ENCODE measurements at regions not wholly inside any gene's neighbourhood (a gene's known extent, or its start where the extent isn't known, plus 50 kb on each side); places are given as distances from the start of the nearest gene placed in this dataset.
A peak's percentile ranks its signal among the peaks of the same experiment; 100 is the strongest.

DNA sequence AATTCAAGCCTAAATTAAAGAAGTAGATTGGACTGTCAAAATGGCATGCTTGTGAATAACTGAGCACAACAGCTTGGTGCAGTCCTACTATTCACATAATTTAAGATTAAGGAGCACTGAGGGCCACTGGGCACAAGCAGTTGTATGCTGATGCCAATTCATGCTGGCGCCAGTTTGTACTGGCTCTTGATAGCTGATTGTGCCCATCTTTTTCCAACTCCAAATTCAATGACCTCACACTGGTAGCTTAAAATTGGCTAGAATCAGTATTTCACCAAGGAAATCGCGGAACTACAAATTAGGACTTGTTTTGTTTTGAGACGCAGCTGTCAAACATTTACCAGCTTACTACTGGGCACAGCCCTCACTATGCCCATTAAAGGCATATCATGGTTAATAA is 969.2 kb downstream of the JRKL start:
- POLR2A ChIA-PET (ENCODE audit: low non-redundant PET) = no interaction called here
- CTCF ChIA-PET = no interaction called here
- no peak overlapping the region for H3K27ac ChIP-seq
- DNase-seq (ENCODE audit: low spot score) = no peak
- TF ChIP-seq, protein P1, sequence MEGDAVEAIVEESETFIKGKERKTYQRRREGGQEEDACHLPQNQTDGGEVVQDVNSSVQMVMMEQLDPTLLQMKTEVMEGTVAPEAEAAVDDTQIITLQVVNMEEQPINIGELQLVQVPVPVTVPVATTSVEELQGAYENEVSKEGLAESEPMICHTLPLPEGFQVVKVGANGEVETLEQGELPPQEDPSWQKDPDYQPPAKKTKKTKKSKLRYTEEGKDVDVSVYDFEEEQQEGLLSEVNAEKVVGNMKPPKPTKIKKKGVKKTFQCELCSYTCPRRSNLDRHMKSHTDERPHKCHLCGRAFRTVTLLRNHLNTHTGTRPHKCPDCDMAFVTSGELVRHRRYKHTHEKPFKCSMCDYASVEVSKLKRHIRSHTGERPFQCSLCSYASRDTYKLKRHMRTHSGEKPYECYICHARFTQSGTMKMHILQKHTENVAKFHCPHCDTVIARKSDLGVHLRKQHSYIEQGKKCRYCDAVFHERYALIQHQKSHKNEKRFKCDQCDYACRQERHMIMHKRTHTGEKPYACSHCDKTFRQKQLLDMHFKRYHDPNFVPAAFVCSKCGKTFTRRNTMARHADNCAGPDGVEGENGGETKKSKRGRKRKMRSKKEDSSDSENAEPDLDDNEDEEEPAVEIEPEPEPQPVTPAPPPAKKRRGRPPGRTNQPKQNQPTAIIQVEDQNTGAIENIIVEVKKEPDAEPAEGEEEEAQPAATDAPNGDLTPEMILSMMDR (conservative IDR thresholded peaks at IDR 0.05; ENCODE audit: low read depth) = no peak

DNA sequence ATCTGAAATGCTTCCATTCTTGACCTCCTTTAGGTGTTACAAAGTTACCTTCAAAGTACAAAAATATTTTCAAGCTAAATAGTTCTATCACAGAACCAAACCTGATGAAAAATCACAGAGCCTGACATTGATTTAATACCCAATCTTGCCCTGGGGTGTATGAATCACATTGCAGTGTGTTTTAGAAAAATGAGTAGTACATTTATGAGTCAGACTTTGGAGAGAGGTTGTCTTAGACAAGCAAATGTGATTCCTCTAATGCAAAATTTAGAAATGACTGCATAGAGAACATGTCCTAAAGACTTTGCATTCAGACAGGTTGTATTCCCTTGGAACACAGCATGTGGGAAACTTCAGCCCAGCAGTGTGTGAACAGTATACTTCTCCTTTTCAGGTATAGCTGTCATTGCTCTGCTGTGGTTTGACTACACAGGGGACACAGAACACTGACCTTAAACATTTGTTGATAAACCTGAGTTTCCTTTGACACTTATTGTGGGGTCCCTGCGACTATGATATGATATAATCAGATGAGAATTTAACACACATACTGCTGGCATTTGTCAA is 972.1 kb downstream of the JRKL start:
- POLR2A ChIA-PET (ENCODE audit: low non-redundant PET) = no interaction called here
- TF ChIP-seq, protein P1 (conservative IDR thresholded peaks at IDR 0.05; ENCODE audit: low read depth) = no peak
- CTCF ChIA-PET = no interaction called here
- DNase-seq (ENCODE audit: low spot score) = peak; percentile 46
- no peak overlapping the region for H3K27ac ChIP-seq

DNA sequence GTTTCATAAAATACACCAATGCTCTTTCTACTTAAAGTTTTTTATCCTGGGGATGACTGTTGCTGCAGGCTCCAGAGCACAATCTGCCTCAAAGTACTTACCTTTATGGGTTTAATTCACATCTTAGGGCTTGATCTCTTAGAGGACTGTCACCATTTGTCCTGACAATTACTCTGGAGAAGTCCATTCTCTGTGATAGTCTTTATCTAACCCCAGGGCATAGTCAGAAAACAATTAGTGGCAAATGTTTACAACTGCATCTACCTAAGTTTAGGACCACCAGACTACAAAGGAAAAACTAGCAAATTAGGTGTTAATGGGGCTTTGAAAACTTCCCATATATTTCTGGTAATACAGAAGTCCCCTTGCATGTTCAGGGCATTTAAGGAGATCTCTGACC is 973.5 kb downstream of the JRKL start:
- H3K27ac ChIP-seq = no peak overlapping the region
- ChIA-PET CTCF (no interaction called here), POLR2A (ENCODE audit: low non-redundant PET) (no interaction called here)
- TF ChIP-seq, protein P1 (conservative IDR thresholded peaks at IDR 0.05; ENCODE audit: low read depth) = no peak
- DNase-seq (ENCODE audit: low spot score) = no peak

DNA sequence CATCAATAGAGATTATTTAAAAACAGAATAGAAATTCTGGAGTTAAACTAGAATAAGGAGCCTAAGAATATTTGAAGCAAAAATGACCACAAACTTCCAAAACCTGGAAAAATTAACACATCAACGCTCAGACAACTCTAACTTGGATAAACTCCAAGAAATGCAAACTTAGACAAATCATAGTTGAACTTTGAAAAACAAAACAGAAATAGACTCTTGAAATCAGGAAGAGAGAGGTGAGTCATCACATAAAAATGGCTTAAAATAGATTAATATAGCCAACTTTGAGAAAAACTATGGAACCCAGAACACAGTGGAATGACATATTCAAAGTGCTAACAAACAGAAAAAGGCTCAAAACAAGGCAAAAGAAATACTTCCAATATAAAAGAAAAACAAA is 974.2 kb downstream of the JRKL start:
- TF ChIP-seq, protein P1 (conservative IDR thresholded peaks at IDR 0.05; ENCODE audit: low read depth) = no peak
- ChIA-PET CTCF (no interaction called here), POLR2A (ENCODE audit: low non-redundant PET) (no interaction called here)
- no peak for DNase-seq (ENCODE audit: low spot score)
- no peak overlapping the region for H3K27ac ChIP-seq

DNA sequence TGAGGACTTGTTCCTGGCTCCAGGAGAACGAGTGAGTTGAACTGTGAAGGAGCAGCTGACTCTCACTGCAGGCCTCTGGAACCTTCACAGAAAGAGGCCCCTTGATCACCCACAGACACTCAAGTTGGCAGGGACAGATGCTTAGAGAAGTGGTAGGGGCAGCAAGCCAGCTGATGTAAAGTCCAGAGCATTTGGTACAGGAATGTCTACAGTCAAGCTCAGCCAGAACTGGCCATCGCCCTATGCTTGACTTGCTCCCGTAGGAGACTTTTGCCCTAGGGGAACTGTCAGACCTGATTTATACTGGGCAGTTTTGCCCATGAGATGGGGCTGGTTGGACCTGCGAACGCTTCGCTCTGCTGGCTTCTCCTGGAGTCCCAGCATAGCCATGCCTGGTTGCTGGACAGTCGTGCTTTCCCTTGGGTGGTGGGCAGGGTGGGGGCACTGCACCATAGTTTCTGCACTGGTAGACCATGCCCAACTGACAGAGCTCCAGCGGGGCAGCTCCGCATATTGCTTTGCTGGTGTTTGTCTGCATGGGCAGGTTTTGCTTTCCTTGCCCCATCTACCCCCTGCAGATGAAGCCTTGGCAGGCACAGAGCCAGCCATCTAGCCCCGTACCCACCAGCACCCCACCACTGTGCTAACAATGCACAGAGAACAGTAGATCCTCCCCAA is 977.7 kb downstream of the JRKL start:
- ChIA-PET POLR2A (ENCODE audit: low non-redundant PET) (no interaction called here), CTCF (no interaction called here)
- DNase-seq (ENCODE audit: low spot score) = no peak
- no peak overlapping the region for H3K27ac ChIP-seq
- TF ChIP-seq, protein P1 (conservative IDR thresholded peaks at IDR 0.05; ENCODE audit: low read depth) = no peak

DNA sequence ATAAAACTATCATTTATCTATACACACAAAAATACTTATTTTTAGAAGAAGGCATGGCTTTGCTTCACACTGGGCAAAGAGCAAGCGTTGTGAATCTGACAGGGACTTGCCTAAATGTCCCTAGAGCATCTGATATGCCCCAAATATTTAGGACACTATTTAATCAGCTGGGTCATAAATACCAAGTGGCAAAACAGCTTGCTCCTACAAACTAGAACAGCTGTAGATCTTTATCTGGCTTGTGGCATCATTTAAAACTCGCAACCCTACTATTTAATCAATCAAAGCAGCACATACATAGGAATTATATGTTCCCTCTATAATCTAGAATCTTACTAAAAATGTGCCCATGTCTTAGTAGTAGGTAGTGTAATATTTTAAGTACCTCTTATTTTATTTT is 999.5 kb downstream of the JRKL start:
- no peak overlapping the region for H3K27ac ChIP-seq
- ChIA-PET CTCF (no interaction called here), POLR2A (ENCODE audit: low non-redundant PET) (no interaction called here)
- DNase-seq (ENCODE audit: low spot score) = no peak
- TF ChIP-seq, protein P1 (conservative IDR thresholded peaks at IDR 0.05; ENCODE audit: low read depth) = no peak

All from RWPE1 (cell line).